ENCODE measurements at regions not wholly inside any gene's neighbourhood (a gene's known extent, or its start where the extent isn't known, plus 50 kb on each side); places are given as distances from the start of the nearest gene placed in this dataset.

GRCh38 chrX:120732461-120732860 lies 102.6 kb upstream of the C1GALT1C1 start:
- Mint-ChIP-seq H3K27me3 (ENCODE audit: low read depth) (peaks cover 2% of the 10 kb centered on the region; the same call in 1 of the 2 replicates), H3K4me1 (no peaks in the 10 kb centered on the region), H3K4me3 (no peak overlapping the region), H3K27ac (no peak overlapping the region), H3K9me3 (peaks cover 64 to 68% of the 10 kb centered on the region in 2 experiments), H3K36me3 (ENCODE audit: insufficient read depth in 1 of 3, low read depth in 3 of 3) (no peaks in the 10 kb centered on the region; a peak in 3 of 7 replicates)
- Histone ChIP-seq H4K20me1 (ENCODE audit: control insufficient read depth, insufficient read depth, insufficient read length) (no peaks in the 10 kb centered on the region), H2BK5ac (ENCODE audit: insufficient read length, low read length) (no peak overlapping the region), H4K8ac (replicated peaks; ENCODE audit: insufficient read length, low read depth, low read length) (no peak overlapping the region), H2BK12ac (ENCODE audit: insufficient read length, low read depth, low read length) (no peak overlapping the region), H4K91ac (ENCODE audit: insufficient read length, low read depth, low read length) (no peak overlapping the region), H3K27ac (ENCODE audit: insufficient read length, low read depth, low read length) (no peak overlapping the region), H3K4ac (ENCODE audit: low read depth, low read length) (no peak overlapping the region), H2AK5ac (ENCODE audit: insufficient read length, low read length) (no peak overlapping the region), H4K5ac (ENCODE audit: insufficient read length, low read depth, low read length) (no peak overlapping the region), H3K23me2 (ENCODE audit: insufficient read length, low read depth, low read length, poor library complexity, severe bottlenecking) (no peaks in the 10 kb centered on the region), H2BK120ac (ENCODE audit: low read depth, low read length, poor library complexity, severe bottlenecking) (no peak overlapping the region), H2AFZ (ENCODE audit: low read length) (no peak overlapping the region), H3K79me2 (ENCODE audit: insufficient read depth, low read length) (no peaks in the 10 kb centered on the region), H3T11ph (ENCODE audit: low read length) (no peak overlapping the region), H3K14ac (ENCODE audit: insufficient read depth, low read length) (no peak overlapping the region), H2BK20ac (ENCODE audit: low read depth, low read length, poor library complexity, severe bottlenecking) (no peak overlapping the region), H3K9ac (ENCODE audit: extremely low read depth, insufficient read length, low read length) (no peak overlapping the region), H3K23ac (ENCODE audit: insufficient read length, low read depth, low read length) (no peak overlapping the region), H3K79me1 (ENCODE audit: insufficient read depth, low read depth, low read length, poor library complexity, severe bottlenecking) (no peaks in the 10 kb centered on the region), H3K18ac (ENCODE audit: insufficient read length, low read depth, low read length) (no peak overlapping the region), H3K9me3 (ENCODE audit: control insufficient read depth, low read depth, low read length) (peaks cover 27% of the 10 kb centered on the region), H3K27me3 (ENCODE audit: insufficient read depth, low read length) (no peaks in the 10 kb centered on the region), H2BK15ac (ENCODE audit: low read depth, low read length) (no peak overlapping the region), H3K4me1 (ENCODE audit: insufficient read depth, low read length) (no peaks in the 10 kb centered on the region), H3K56ac (ENCODE audit: insufficient read length, low read depth, low read length) (no peak overlapping the region), H3K4me2 (ENCODE audit: insufficient read depth, insufficient read length, low read length) (no peak overlapping the region)
- TF ChIP-seq, protein P1, sequence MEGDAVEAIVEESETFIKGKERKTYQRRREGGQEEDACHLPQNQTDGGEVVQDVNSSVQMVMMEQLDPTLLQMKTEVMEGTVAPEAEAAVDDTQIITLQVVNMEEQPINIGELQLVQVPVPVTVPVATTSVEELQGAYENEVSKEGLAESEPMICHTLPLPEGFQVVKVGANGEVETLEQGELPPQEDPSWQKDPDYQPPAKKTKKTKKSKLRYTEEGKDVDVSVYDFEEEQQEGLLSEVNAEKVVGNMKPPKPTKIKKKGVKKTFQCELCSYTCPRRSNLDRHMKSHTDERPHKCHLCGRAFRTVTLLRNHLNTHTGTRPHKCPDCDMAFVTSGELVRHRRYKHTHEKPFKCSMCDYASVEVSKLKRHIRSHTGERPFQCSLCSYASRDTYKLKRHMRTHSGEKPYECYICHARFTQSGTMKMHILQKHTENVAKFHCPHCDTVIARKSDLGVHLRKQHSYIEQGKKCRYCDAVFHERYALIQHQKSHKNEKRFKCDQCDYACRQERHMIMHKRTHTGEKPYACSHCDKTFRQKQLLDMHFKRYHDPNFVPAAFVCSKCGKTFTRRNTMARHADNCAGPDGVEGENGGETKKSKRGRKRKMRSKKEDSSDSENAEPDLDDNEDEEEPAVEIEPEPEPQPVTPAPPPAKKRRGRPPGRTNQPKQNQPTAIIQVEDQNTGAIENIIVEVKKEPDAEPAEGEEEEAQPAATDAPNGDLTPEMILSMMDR (conservative IDR thresholded peaks at IDR 0.05), result no peak
- WGBS (ENCODE audit: extremely low coverage, insufficient read length, low lambda C conversion rate), result no CpG with 5 or more reads among the region's 7 CpGs
- DNase-seq, result no peak
